ENCODE measurements at regions not wholly inside any gene's neighbourhood (a gene's known extent, or its start where the extent isn't known, plus 50 kb on each side); places are given as distances from the start of the nearest gene placed in this dataset.
"Not testable (repeated sequence)": the region's sequence is repeated elsewhere in the genome, so short reads cannot be mapped to it uniquely, and the experiment has no call there.

- not testable (repeated sequence) for H3K27me3 ChIP-seq (ENCODE audit: control insufficient read depth in 3 of 3, insufficient read depth in 3 of 3, low read length in 3 of 3); H3K36me3 ChIP-seq (ENCODE audit: control insufficient read depth in 3 of 3, insufficient read depth in 3 of 3, low read length in 3 of 3)
These were observed 410.5 kb downstream of the ZNF33B start for GRCh38 chr10:42227859-42228258.

DNA sequence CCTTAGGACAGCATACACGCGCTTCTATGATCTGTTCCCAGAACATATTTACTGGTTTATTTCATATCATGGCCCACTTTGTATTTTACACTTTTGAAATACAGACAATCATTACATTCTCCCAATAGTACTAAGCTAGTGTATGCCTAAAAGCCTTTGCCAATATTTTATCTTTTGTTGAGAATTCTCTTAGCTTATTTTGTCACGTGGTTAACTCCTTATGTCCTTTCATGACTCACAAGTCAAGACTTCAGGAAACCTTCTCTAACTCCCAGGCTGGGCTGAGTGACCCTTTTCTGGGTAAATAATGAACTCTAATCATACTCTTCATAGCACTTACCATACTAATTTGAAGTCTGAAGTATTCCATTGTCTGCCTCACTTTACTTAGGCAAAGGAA is 444.8 kb downstream of the ZNF33B start:
- H3K27ac ChIP-seq (ENCODE audit: low read depth, low read length); H3K36me3 ChIP-seq (ENCODE audit: control insufficient read depth in 3 of 3, insufficient read depth in 3 of 3, low read length in 3 of 3); H3K27me3 ChIP-seq (ENCODE audit: control insufficient read depth in 3 of 3, insufficient read depth in 3 of 3, low read length in 3 of 3); H3K4me1 ChIP-seq (ENCODE audit: control insufficient read depth in 3 of 3, insufficient read depth in 3 of 3, low read length in 3 of 3); H3K9me3 ChIP-seq (ENCODE audit: control insufficient read depth in 3 of 3, low read length in 3 of 3); H3K9ac ChIP-seq (ENCODE audit: low read depth in 1 of 3, low read length in 3 of 3); H3K4me3 ChIP-seq (ENCODE audit: low read length in 3 of 3): not testable (repeated sequence)

More at GRCh38 chr10:42227859-42228258, 410.5 kb downstream of the ZNF33B start:
- not testable (repeated sequence) for H3K9me3 ChIP-seq (ENCODE audit: control insufficient read depth in 3 of 3, low read length in 3 of 3); H3K27ac ChIP-seq (ENCODE audit: low read depth, low read length); H3K4me1 ChIP-seq (ENCODE audit: control insufficient read depth in 3 of 3, insufficient read depth in 3 of 3, low read length in 3 of 3); H3K9ac ChIP-seq (ENCODE audit: low read depth in 1 of 3, low read length in 3 of 3); H3K4me3 ChIP-seq (ENCODE audit: low read length in 3 of 3)

DNA sequence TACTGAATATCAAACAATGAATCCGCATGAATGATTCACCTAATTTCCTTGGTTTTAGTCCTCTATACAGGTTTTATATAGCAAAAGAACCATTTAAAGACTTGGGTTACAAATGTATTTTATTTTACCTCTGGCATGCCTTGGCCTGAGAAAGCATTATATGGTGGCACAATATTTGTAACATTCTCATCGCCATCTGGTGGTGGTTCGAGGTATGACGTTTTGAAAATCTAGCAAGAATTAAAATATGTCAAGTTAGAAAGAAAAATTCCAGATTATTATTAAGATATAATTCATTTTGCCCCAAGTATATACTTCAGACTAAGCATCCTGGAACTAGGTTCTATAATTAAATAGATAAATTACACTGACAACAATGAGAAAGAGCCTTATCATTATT is 445.9 kb downstream of the ZNF33B start:
- H3K27me3 ChIP-seq (ENCODE audit: control insufficient read depth in 3 of 3, insufficient read depth in 3 of 3, low read length in 3 of 3); H3K4me3 ChIP-seq (ENCODE audit: low read length in 3 of 3); H3K4me1 ChIP-seq (ENCODE audit: control insufficient read depth in 3 of 3, insufficient read depth in 3 of 3, low read length in 3 of 3); H3K27ac ChIP-seq (ENCODE audit: low read depth, low read length); H3K36me3 ChIP-seq (ENCODE audit: control insufficient read depth in 3 of 3, insufficient read depth in 3 of 3, low read length in 3 of 3); H3K9me3 ChIP-seq (ENCODE audit: control insufficient read depth in 3 of 3, low read length in 3 of 3); H3K9ac ChIP-seq (ENCODE audit: low read depth in 1 of 3, low read length in 3 of 3): not testable (repeated sequence)

DNA sequence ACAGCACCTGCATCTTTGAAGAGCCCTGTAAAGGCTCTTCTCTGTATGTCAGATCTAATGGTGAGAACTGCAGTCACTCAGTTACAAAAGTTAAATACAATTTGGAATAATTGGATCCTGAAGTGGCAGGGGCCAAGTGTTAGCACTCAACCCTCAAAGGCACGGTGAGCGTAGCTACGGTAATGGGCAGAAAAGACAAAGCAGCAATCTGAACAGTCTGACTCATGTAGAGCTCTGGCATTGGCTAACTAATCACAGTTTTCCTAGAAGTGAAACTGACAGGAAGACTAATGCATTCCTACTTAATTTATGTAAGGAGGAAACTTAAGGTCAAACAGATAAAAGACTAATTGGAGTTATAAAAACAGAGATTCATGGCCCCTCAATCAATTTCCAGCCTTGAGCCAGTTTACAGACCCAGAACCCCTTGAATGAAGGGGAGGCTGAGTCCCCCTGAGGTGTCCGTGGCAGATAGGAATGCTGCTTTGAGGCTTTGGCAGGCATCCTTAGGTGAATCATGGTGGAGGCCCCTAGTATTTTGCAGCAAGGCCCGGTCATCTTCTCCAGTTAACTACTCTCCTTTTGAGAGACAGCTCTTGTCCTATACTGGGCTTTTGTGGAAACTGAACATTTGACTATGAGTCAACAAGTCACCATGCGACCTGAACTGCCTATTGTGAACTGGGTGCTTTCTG is 450.7 kb downstream of the ZNF33B start:
- not testable (repeated sequence) for H3K4me3 ChIP-seq (ENCODE audit: low read length in 3 of 3); H3K27me3 ChIP-seq (ENCODE audit: control insufficient read depth in 3 of 3, insufficient read depth in 3 of 3, low read length in 3 of 3); H3K9me3 ChIP-seq (ENCODE audit: control insufficient read depth in 3 of 3, low read length in 3 of 3); H3K27ac ChIP-seq (ENCODE audit: low read depth, low read length); H3K36me3 ChIP-seq (ENCODE audit: control insufficient read depth in 3 of 3, insufficient read depth in 3 of 3, low read length in 3 of 3); H3K4me1 ChIP-seq (ENCODE audit: control insufficient read depth in 3 of 3, insufficient read depth in 3 of 3, low read length in 3 of 3); H3K9ac ChIP-seq (ENCODE audit: low read depth in 1 of 3, low read length in 3 of 3)

GRCh38 chr10:42177793-42178689 is 460.3 kb downstream of the ZNF33B start:
- H3K4me1 ChIP-seq (ENCODE audit: control insufficient read depth in 3 of 3, insufficient read depth in 3 of 3, low read length in 3 of 3); H3K36me3 ChIP-seq (ENCODE audit: control insufficient read depth in 3 of 3, insufficient read depth in 3 of 3, low read length in 3 of 3); H3K27ac ChIP-seq (ENCODE audit: low read depth, low read length); H3K9me3 ChIP-seq (ENCODE audit: control insufficient read depth in 3 of 3, low read length in 3 of 3); H3K9ac ChIP-seq (ENCODE audit: low read depth in 1 of 3, low read length in 3 of 3); H3K27me3 ChIP-seq (ENCODE audit: control insufficient read depth in 3 of 3, insufficient read depth in 3 of 3, low read length in 3 of 3); H3K4me3 ChIP-seq (ENCODE audit: low read length in 3 of 3): not testable (repeated sequence)

- no peak overlapping the region for H3K4me3 ChIP-seq (ENCODE audit: low read length in 3 of 3)
- H3K9ac ChIP-seq (ENCODE audit: low read depth in 1 of 3, low read length in 3 of 3): no peak overlapping the region
- no peaks in the 10 kb centered on the region for H3K9me3 ChIP-seq (ENCODE audit: control insufficient read depth in 3 of 3, low read length in 3 of 3)
- no peak overlapping the region for H3K27ac ChIP-seq (ENCODE audit: low read depth, low read length)
- H3K4me1 ChIP-seq (ENCODE audit: control insufficient read depth in 3 of 3, insufficient read depth in 3 of 3, low read length in 3 of 3): no peaks in the 10 kb centered on the region
- H3K36me3 ChIP-seq (ENCODE audit: control insufficient read depth in 3 of 3, insufficient read depth in 3 of 3, low read length in 3 of 3): no peaks in the 10 kb centered on the region
- H3K27me3 ChIP-seq (ENCODE audit: control insufficient read depth in 3 of 3, insufficient read depth in 3 of 3, low read length in 3 of 3): peaks cover 0 to 8% (median 5%) of the 10 kb centered on the region in 3 donors
These were observed 461.1 kb downstream of the ZNF33B start for GRCh38 chr10:42177077-42177792.

- Histone ChIP-seq H3K4me3 (ENCODE audit: low read length in 3 of 3) (no peak overlapping the region), H3K9ac (ENCODE audit: low read depth in 1 of 3, low read length in 3 of 3) (no peak overlapping the region), H3K27ac (ENCODE audit: low read depth, low read length) (no peak overlapping the region), H3K27me3 (ENCODE audit: control insufficient read depth in 3 of 3, insufficient read depth in 3 of 3, low read length in 3 of 3) (peaks cover 0 to 9% (median 0%) of the 10 kb centered on the region in 3 donors), H3K9me3 (ENCODE audit: control insufficient read depth in 3 of 3, low read length in 3 of 3) (no peaks in the 10 kb centered on the region), H3K36me3 (ENCODE audit: control insufficient read depth in 3 of 3, insufficient read depth in 3 of 3, low read length in 3 of 3) (no peaks in the 10 kb centered on the region), H3K4me1 (ENCODE audit: control insufficient read depth in 3 of 3, insufficient read depth in 3 of 3, low read length in 3 of 3) (no peaks in the 10 kb centered on the region)
These were observed 487.8 kb downstream of the ZNF33B start for GRCh38 chr10:42150428-42151061.

DNA sequence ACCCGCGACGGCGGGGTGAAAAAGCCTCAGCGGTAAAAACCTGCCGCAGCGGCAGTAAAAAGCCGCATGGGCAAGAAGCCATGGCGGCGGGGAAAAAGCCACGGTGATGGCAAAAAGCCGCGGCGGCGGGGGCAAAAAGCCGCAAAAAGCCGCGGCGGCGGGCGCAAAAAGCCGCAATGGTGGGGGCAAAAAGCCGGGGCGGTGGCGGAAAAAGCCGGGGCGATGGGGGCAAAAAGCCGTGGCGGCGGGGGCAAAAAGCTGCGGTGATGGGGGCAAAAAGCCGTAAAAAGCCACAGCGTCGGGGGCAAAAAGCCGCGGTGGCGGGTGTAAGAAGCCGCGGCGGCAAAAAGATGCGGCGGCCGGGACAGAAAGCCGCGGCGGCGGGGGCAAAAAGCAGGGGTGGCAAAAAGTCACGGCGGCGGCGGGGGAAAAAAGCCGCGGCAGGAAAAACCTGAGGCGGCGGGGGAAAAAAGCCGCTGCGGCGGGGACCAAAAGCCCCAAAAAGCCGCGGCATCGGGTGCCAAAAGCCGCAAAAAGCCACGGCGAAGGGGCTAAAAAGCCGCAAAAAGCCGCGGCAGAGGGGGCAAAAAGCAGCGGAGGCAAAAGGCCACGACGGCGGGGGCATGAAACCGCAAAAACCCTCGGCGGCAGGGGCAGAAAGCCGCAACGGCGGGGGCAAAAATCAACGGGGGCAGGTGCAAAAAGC is 488.5 kb downstream of the ZNF33B start:
- Histone ChIP-seq H3K27ac (ENCODE audit: low read depth, low read length) (no peak overlapping the region), H3K27me3 (ENCODE audit: control insufficient read depth in 3 of 3, insufficient read depth in 3 of 3, low read length in 3 of 3) (peaks cover 0 to 9% (median 0%) of the 10 kb centered on the region in 3 donors), H3K36me3 (ENCODE audit: control insufficient read depth in 3 of 3, insufficient read depth in 3 of 3, low read length in 3 of 3) (no peaks in the 10 kb centered on the region), H3K9ac (ENCODE audit: low read depth in 1 of 3, low read length in 3 of 3) (no peak overlapping the region), H3K4me3 (ENCODE audit: low read length in 3 of 3) (no peak overlapping the region), H3K9me3 (ENCODE audit: control insufficient read depth in 3 of 3, low read length in 3 of 3) (no peaks in the 10 kb centered on the region), H3K4me1 (ENCODE audit: control insufficient read depth in 3 of 3, insufficient read depth in 3 of 3, low read length in 3 of 3) (no peaks in the 10 kb centered on the region)

GRCh38 chr10:42149027-42149700 is 489.2 kb downstream of the ZNF33B start:
- Histone ChIP-seq H3K4me1 (ENCODE audit: control insufficient read depth in 3 of 3, insufficient read depth in 3 of 3, low read length in 3 of 3) (no peaks in the 10 kb centered on the region), H3K36me3 (ENCODE audit: control insufficient read depth in 3 of 3, insufficient read depth in 3 of 3, low read length in 3 of 3) (no peaks in the 10 kb centered on the region), H3K27me3 (ENCODE audit: control insufficient read depth in 3 of 3, insufficient read depth in 3 of 3, low read length in 3 of 3) (peaks cover 0 to 9% (median 0%) of the 10 kb centered on the region in 3 donors), H3K4me3 (ENCODE audit: low read length in 3 of 3) (no peak overlapping the region), H3K9ac (ENCODE audit: low read depth in 1 of 3, low read length in 3 of 3) (no peak overlapping the region), H3K27ac (ENCODE audit: low read depth, low read length) (no peak overlapping the region), H3K9me3 (ENCODE audit: control insufficient read depth in 3 of 3, low read length in 3 of 3) (no peaks in the 10 kb centered on the region)
